IMR-90 (cell line): ENCODE measurements at regions not wholly inside any gene's neighbourhood (a gene's known extent, or its start where the extent isn't known, plus 50 kb on each side); places are given as distances from the start of the nearest gene placed in this dataset.

Experiments used
- ATAC-seq: fragments of 200-7000 bp; cut with Tn5 transposase; 2 replicates; pipeline ENCODE4 v1.9.1; 2020; ENCODE audit warnings: low read depth, mild to moderate bottlenecking, moderate library complexity
- BruUV-seq: library from RNA; stranded (reverse); fragments of 400-500 nt; replicated peaks from 2 replicates; lab custom pipeline; 2021; lab: Mats Ljungman, UMichigan
- CTCF ChIA-PET: fragments of 300-600 bp; formaldehyde crosslinking; extraction: SDS; loops from one replicate; lab custom pipeline; 2021; ENCODE audit warnings: antibody characterized with exemption; lab: Yijun Ruan, JAX
- POLR2A ChIA-PET: fragments of 300-600 bp; sonication (Branson Sonifier 250); formaldehyde crosslinking; loops from one replicate; lab custom pipeline; 2022; ENCODE audit warnings: antibody characterized with exemption; ENCODE audit not compliant: unreplicated experiment; lab: Charles Lee
- DNase-seq: peaks from one replicate; pipeline ENCODE4 v3.0.0; 2013
- H2AFZ ChIP-seq: replicated peaks from 2 replicates; pipeline ENCODE3; 2013; ENCODE audit warnings: low read length, mild to moderate bottlenecking; ENCODE audit not compliant: poor library complexity
- H2AK5ac ChIP-seq: 2 replicates; pipeline ENCODE4 v1.6.1; 2013; ENCODE audit warnings: low read depth, low read length, inconsistent platforms
- H2AK9ac ChIP-seq: replicated peaks from 2 replicates; pipeline ENCODE3; 2013; ENCODE audit warnings: mild to moderate bottlenecking, low read depth, low read length, moderate library complexity; ENCODE audit not compliant: poor library complexity
- H2BK120ac ChIP-seq: 2 replicates; pipeline ENCODE4 v1.6.1; 2013; ENCODE audit warnings: low read depth, low read length, inconsistent platforms
- H2BK15ac ChIP-seq: 3 replicates; pipeline ENCODE4 v1.6.1; 2013; ENCODE audit warnings: low read depth, low read length, inconsistent platforms
- H2BK20ac ChIP-seq: 2 replicates; pipeline ENCODE4 v1.6.1; 2013; ENCODE audit warnings: low read depth, mild to moderate bottlenecking, inconsistent platforms, low read length, moderate library complexity
- H2BK5ac ChIP-seq: 2 replicates; pipeline ENCODE4 v1.6.1; 2013; ENCODE audit warnings: mild to moderate bottlenecking, low read depth, low read length, inconsistent platforms; ENCODE audit not compliant: poor library complexity, severe bottlenecking
- H3K14ac ChIP-seq: replicated peaks from 2 replicates; pipeline ENCODE4 v1.6.1; 2013; ENCODE audit warnings: low read depth, low read length, inconsistent platforms
- H3K18ac ChIP-seq: 2 replicates; pipeline ENCODE4 v1.6.1; 2013; ENCODE audit warnings: low read depth, low read length, control low read depth
- H3K23ac ChIP-seq: 2 replicates; pipeline ENCODE4 v1.6.1; 2013; ENCODE audit warnings: low read depth, low read length, inconsistent platforms
- H3K27ac ChIP-seq: 2 replicates; pipeline ENCODE4 v1.5.1; 2013; ENCODE audit warnings: mild to moderate bottlenecking, control low read depth, low read length; ENCODE audit not compliant: insufficient read depth
- H3K27me3 ChIP-seq: 2 replicates; pipeline ENCODE4 v1.6.1; 2013; ENCODE audit warnings: low read length; ENCODE audit not compliant: control insufficient read depth, insufficient read depth
- H3K36me3 ChIP-seq: 2 replicates; pipeline ENCODE4 v1.6.1; 2013; ENCODE audit warnings: low read length, mixed read lengths; ENCODE audit not compliant: control insufficient read depth, insufficient read depth
- H3K4ac ChIP-seq: 2 replicates; pipeline ENCODE4 v1.6.1; 2013; ENCODE audit warnings: low read depth, low read length, inconsistent platforms
- H3K4me1 ChIP-seq: 2 replicates; pipeline ENCODE4 v1.6.1; 2013; ENCODE audit warnings: low read length, mixed read lengths; ENCODE audit not compliant: control insufficient read depth, insufficient read depth
- H3K4me2 ChIP-seq: 2 replicates; pipeline ENCODE4 v1.6.1; 2013; ENCODE audit warnings: low read depth, mild to moderate bottlenecking, control low read depth, low read length, moderate library complexity
- H3K4me3 ChIP-seq: 2 replicates; pipeline ENCODE4 v1.5.1; 2013; ENCODE audit warnings: low read depth, mild to moderate bottlenecking, control low read depth, low read length, moderate library complexity; ENCODE audit not compliant: insufficient read depth
- H3K56ac ChIP-seq: 2 replicates; pipeline ENCODE4 v1.6.1; 2013; ENCODE audit warnings: low read length, inconsistent platforms; ENCODE audit not compliant: insufficient read depth; ENCODE audit errors: extremely low read depth
- H3K79me1 ChIP-seq, 2 experiments: 2 replicates each; pipeline ENCODE4 v1.6.1; 2013; ENCODE audit warnings: low read length in 2 of 2, inconsistent platforms in 1 of 2, low read depth in 1 of 2
- H3K9ac ChIP-seq: 2 replicates; pipeline ENCODE4 v1.6.1; 2013; ENCODE audit warnings: low read depth, low read length, control low read depth
- H3K9me1 ChIP-seq: 2 replicates; pipeline ENCODE4 v1.6.1; 2013; ENCODE audit warnings: low read length, inconsistent platforms; ENCODE audit not compliant: insufficient read depth
- H3K9me3 ChIP-seq: 2 replicates; pipeline ENCODE4 v1.6.1; 2013; ENCODE audit warnings: low read length; ENCODE audit not compliant: control insufficient read depth, insufficient read depth
- H4K20me1 ChIP-seq: 2 replicates; pipeline ENCODE4 v1.6.1; 2013; ENCODE audit warnings: low read length, inconsistent platforms; ENCODE audit not compliant: insufficient read depth
- H4K5ac ChIP-seq: 2 replicates; pipeline ENCODE4 v1.6.1; 2013; ENCODE audit warnings: mild to moderate bottlenecking, low read depth, low read length, control low read depth
- H4K8ac ChIP-seq, 2 experiments: 2 replicates each; pipeline ENCODE4 v1.6.1; 2013; ENCODE audit warnings: low read depth in 2 of 2, low read length in 2 of 2, control low read depth in 1 of 2, inconsistent platforms in 1 of 2
- H4K91ac ChIP-seq: 2 replicates; pipeline ENCODE4 v1.6.1; 2013; ENCODE audit warnings: low read depth, low read length, inconsistent platforms; ENCODE audit not compliant: insufficient read depth
- BHLHE40 ChIP-seq: fragments of 150-350 bp; IDR thresholded peaks from 2 replicates; pipeline ENCODE4 v1.6.1; 2016; ENCODE audit warnings: mild to moderate bottlenecking, low read depth, low read length
- CEBPB ChIP-seq: IDR thresholded peaks from 2 replicates; pipeline ENCODE4 v1.6.1; 2012; ENCODE audit warnings: low read depth, low read length, improper control_type of control experiment
- CTCF ChIP-seq: conservative IDR thresholded peaks from 2 replicates; pipeline ENCODE4 v1.5.1; 2012; ENCODE audit warnings: mild to moderate bottlenecking, low read depth, low read length, improper control_type of control experiment
- ELK1 ChIP-seq: fragments of 150-350 bp; IDR thresholded peaks from 2 replicates; pipeline ENCODE4 v1.6.1; 2016; ENCODE audit warnings: low read depth, mild to moderate bottlenecking, low read length, moderate library complexity, borderline replicate concordance
- MAFK ChIP-seq: IDR thresholded peaks from 2 replicates; pipeline ENCODE4 v1.6.1; 2012; ENCODE audit warnings: low read depth, low read length, improper control_type of control experiment
- MAZ ChIP-seq: IDR thresholded peaks from 2 replicates; pipeline ENCODE4 v1.6.1; 2012; ENCODE audit warnings: low read depth, mild to moderate bottlenecking, low read length, improper control_type of control experiment, moderate library complexity, borderline replicate concordance
- MXI1 ChIP-seq: IDR thresholded peaks from 2 replicates; pipeline ENCODE4 v1.6.1; 2012; ENCODE audit warnings: low read depth, mild to moderate bottlenecking, low read length, moderate library complexity, borderline replicate concordance
- NFE2L2 ChIP-seq: fragments of 150-350 bp; IDR thresholded peaks from 2 replicates; pipeline ENCODE4 v1.6.1; 2016; ENCODE audit warnings: low read depth, mild to moderate bottlenecking, low read length
- POLR2A ChIP-seq: IDR thresholded peaks from 2 replicates; pipeline ENCODE4 v1.6.1; 2012; ENCODE audit warnings: mild to moderate bottlenecking, low read depth, low read length
- RAD21 ChIP-seq: IDR thresholded peaks from 2 replicates; pipeline ENCODE4 v1.6.1; 2012; ENCODE audit warnings: low read length, improper control_type of control experiment
- RCOR1 ChIP-seq: IDR thresholded peaks from 2 replicates; pipeline ENCODE4 v1.6.1; 2012; ENCODE audit warnings: mild to moderate bottlenecking, low read length, improper control_type of control experiment; ENCODE audit not compliant: insufficient replicate concordance
- WGBS, 2 experiments: methylation state at CpG; one replicate each; pipeline versions ENCODE4 v1.1.5 to v1.1.7; 2013; ENCODE audit warnings: missing lambda C conversion rate in 2 of 2; ENCODE audit not compliant: insufficient read length in 1 of 2; ENCODE audit errors: extremely low coverage in 2 of 2; 5-methylcytosine and 5-hydroxymethylcytosine counted together
- dilution Hi-C: fragments of 300-500 bp; cut with HindIII; formaldehyde crosslinking; loops from one replicate; pipeline ENCODE4 v1.14.3; 2018; ENCODE audit warnings: low sequenced_read_pairs; ENCODE audit not compliant: unreplicated experiment
- in situ Hi-C: fragments of 300-500 bp; cut with MboI; formaldehyde crosslinking; loops from 3 replicates; pipeline ENCODE4 v1.14.3; 2019; ENCODE audit warnings: low sequenced_read_pairs, inconsistent platforms, mixed read lengths
- intact Hi-C: fragments of 100-400 bp; cut with micrococcal nuclease; formaldehyde crosslinking; loops from 2 replicates; pipeline ENCODE4 v1.10.0; 2022

GRCh38 chr12:94795520-94795919 lies 145.2 kb upstream of the TMCC3 start:
- H3K79me1 ChIP-seq = no peaks in the 10 kb centered on the region
- H2AFZ ChIP-seq = peak overlapping the region; percentile 26
- no peaks in the 10 kb centered on the region for H3K9me1 ChIP-seq
- no peaks in the 10 kb centered on the region for H4K20me1 ChIP-seq
- H3K4me1 ChIP-seq = no peaks in the 10 kb centered on the region
- H3K9ac ChIP-seq = no peak overlapping the region
- H2BK5ac ChIP-seq = no peak overlapping the region
- no peak overlapping the region for H3K14ac ChIP-seq
- H3K56ac ChIP-seq = no peak overlapping the region
- ChIA-PET POLR2A (no interaction called here), CTCF (interaction anchor here (0.5 kb wide), 1 partner anchor 178 kb away, joined by 3 read pairs; no protein-coding TSS in a partner anchor)
- H4K8ac ChIP-seq = no peak overlapping the region
- WGBS, 2 experiments = no CpG with 5 or more reads among the region's 9 CpGs
- no peak overlapping the region for H3K4me2 ChIP-seq
- in situ Hi-C loops (no loop called here), dilution Hi-C loops (no loop called here), intact Hi-C loops (no loop called here)
- BruUV-seq = no TSS peak
- no peak overlapping the region for H2AK9ac ChIP-seq
- no peak overlapping the region for H3K18ac ChIP-seq
- H2BK120ac ChIP-seq = no peak overlapping the region
- H4K91ac ChIP-seq = no peak overlapping the region
- H3K4ac ChIP-seq = no peak overlapping the region
- no peak overlapping the region for H3K23ac ChIP-seq
- no peak overlapping the region for H3K4me3 ChIP-seq
- no peak overlapping the region for H2AK5ac ChIP-seq
- DNase-seq (peak; percentile 53), ATAC-seq (peak; percentile 77)
- no peaks in the 10 kb centered on the region for H3K9me3 ChIP-seq
- TF ChIP-seq POLR2A (no peak), MAFK (no peak), BHLHE40 (no peak), RAD21 (no peak), NFE2L2 (no peak), MXI1 (no peak), MAZ (no peak), CEBPB (no peak), ELK1 (no peak), CTCF (no peak), RCOR1 (no peak)
- H2BK20ac ChIP-seq = no peak overlapping the region; the same call in 1 of the 2 replicates
- H3K27ac ChIP-seq = no peak overlapping the region
- H3K36me3 ChIP-seq = no peaks in the 10 kb centered on the region
- no peak overlapping the region for H4K5ac ChIP-seq
- H2BK15ac ChIP-seq = no peak overlapping the region
- H3K27me3 ChIP-seq = peaks cover 3% of the 10 kb centered on the region
